ENCODE measurements at regions not wholly inside any gene's neighbourhood (a gene's known extent, or its start where the extent isn't known, plus 50 kb on each side); places are given as distances from the start of the nearest gene placed in this dataset.

DNA sequence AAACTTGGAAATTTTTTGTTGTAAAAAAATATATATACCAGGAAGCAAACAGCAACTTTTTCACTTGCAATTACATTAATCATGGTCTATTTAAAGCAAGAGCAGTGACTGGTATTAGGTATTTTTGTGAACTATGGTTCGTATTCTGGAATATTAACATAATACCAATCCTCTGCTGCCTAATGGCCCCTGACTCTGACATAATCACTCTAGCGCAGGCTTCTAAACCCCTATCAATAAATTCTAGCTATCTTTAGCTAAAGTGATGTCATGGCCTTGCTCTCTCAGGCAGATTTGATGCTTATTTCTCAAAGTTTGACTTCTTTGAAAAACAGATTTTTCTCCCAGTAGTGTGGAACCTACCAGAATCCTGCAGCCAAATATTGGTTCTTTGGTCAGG lies 808.3 kb downstream of the VGLL3 start:
- intact Hi-C loops (cut with DNase I; ENCODE audit: low total_unique reads) = no loop called here
- WGBS, 2 donors = 91% methylated on average over 2 of the region's 2 CpGs
- no peak for DNase-seq (ENCODE audit: low spot score in 2 of 2)
- no peak overlapping the region for H3K4me3 ChIP-seq (ENCODE audit: low read depth, poor library complexity, severe bottlenecking)
- TF ChIP-seq, protein P1, sequence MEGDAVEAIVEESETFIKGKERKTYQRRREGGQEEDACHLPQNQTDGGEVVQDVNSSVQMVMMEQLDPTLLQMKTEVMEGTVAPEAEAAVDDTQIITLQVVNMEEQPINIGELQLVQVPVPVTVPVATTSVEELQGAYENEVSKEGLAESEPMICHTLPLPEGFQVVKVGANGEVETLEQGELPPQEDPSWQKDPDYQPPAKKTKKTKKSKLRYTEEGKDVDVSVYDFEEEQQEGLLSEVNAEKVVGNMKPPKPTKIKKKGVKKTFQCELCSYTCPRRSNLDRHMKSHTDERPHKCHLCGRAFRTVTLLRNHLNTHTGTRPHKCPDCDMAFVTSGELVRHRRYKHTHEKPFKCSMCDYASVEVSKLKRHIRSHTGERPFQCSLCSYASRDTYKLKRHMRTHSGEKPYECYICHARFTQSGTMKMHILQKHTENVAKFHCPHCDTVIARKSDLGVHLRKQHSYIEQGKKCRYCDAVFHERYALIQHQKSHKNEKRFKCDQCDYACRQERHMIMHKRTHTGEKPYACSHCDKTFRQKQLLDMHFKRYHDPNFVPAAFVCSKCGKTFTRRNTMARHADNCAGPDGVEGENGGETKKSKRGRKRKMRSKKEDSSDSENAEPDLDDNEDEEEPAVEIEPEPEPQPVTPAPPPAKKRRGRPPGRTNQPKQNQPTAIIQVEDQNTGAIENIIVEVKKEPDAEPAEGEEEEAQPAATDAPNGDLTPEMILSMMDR (IDR thresholded peaks at IDR 0.05) = no peak
- no peak for TF ChIP-seq POLR2A (IDR thresholded peaks at IDR 0.05)

DNA sequence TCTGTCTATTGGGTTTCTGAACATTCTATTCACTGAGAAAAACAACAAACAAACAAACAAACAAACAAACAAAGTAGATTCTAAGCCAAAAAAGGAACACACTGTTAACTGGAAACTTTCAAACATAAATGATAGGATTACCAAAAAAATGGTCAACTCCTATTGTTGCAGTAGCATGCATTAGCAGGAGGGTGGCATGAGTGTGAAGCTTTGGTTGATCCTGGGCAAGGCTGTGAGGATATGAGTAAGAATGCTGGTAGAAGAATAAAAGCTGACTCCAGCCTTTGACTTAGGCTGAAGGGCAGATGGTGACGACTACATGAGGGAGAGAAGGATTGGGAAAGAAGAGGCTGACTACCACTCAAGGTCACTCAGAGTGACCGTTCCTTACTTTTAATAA lies 810.3 kb downstream of the VGLL3 start:
- TF ChIP-seq POLR2A (IDR thresholded peaks at IDR 0.05) = no peak
- TF ChIP-seq, protein P1 (IDR thresholded peaks at IDR 0.05) = no peak
- WGBS, 2 donors = 65 to 81% methylated on average over 2 of the region's 2 CpGs
- H3K4me3 ChIP-seq (ENCODE audit: low read depth, poor library complexity, severe bottlenecking) = no peak overlapping the region
- DNase-seq (ENCODE audit: low spot score in 2 of 2) = no peak
- intact Hi-C loops (cut with DNase I; ENCODE audit: low total_unique reads) = no loop called here

- intact Hi-C loops (cut with DNase I; ENCODE audit: low total_unique reads) = no loop called here
- no peak for DNase-seq (ENCODE audit: low spot score in 2 of 2)
- WGBS, 2 donors = 90 to 94% methylated on average over 6 of the region's 6 CpGs
- H3K4me3 ChIP-seq (ENCODE audit: low read depth, poor library complexity, severe bottlenecking) = no peak overlapping the region
- no peak for TF ChIP-seq POLR2A (IDR thresholded peaks at IDR 0.05)
- TF ChIP-seq, protein P1 (IDR thresholded peaks at IDR 0.05) = no peak
Observed at GRCh38 chr3:86178095-86178494, 812.9 kb downstream of the VGLL3 start.

DNA sequence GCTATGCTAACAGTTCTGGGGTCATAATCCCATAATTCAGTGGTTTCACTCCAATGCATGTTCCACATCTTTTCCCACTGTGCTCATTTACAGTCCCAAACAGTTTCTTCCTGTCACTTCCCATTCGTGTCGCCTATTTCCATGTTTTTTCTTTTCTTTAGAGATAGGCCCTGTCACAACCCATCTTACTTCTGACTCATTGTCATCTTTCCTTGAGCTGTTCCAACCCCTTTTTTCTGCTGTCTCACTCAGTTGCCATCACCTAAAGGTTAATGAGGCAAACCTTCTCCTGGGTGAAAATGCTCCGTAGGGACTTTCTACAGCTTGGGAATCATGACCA lies 814.5 kb downstream of the VGLL3 start:
- no peak for DNase-seq (ENCODE audit: low spot score in 2 of 2)
- intact Hi-C loops (cut with DNase I; ENCODE audit: low total_unique reads) = no loop called here
- TF ChIP-seq POLR2A (IDR thresholded peaks at IDR 0.05) = no peak
- TF ChIP-seq, protein P1 (IDR thresholded peaks at IDR 0.05) = no peak
- WGBS, 2 donors = 92 to 94% methylated on average over 3 of the region's 3 CpGs
- H3K4me3 ChIP-seq (ENCODE audit: low read depth, poor library complexity, severe bottlenecking) = no peak overlapping the region

DNA sequence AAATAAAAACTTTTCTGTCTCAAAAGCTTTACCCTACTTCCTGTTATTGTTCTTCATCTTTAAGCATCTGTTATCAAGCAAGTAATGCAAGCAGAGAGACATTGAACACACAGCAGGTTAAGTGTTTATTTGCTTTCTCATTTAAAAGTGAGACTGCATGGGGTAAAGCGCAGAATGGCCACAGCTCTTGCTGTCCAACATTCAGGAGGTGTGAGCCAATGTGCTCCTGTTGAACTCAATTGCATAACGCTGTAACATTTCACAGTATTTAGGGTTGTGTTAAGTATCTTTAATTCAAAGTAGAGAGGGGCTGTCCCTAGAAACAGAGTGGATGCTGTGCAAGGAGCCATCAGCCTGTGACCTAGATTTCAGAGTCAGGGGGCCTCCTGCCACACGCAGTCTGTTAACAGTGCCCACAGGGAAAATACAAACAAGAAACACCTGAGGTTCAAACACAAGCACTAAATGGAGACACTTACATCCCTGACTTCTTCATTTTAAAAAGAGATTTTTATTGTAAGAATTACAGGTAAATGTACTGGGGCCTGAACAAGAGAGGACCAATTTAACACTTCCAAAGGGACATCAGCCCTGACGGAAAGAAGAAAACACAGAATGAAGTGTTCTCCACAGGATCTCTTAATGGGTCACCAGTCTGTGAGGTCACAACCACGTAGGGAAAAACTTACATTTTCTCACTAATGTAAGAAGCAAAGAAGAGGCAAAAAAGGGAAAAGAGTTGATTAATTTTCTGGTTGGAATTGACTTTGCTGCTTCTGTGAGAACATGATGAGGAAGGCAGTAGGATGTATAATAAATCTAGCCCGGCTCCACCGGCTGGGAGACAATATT lies 815.1 kb downstream of the VGLL3 start:
- intact Hi-C loops (cut with DNase I; ENCODE audit: low total_unique reads) = no loop called here
- DNase-seq (ENCODE audit: low spot score in 2 of 2) = no peak
- TF ChIP-seq, protein P1 (IDR thresholded peaks at IDR 0.05) = no peak
- no peak for TF ChIP-seq POLR2A (IDR thresholded peaks at IDR 0.05)
- WGBS, 2 donors = 71% methylated on average over 7 of the region's 7 CpGs
- no peak overlapping the region for H3K4me3 ChIP-seq (ENCODE audit: low read depth, poor library complexity, severe bottlenecking)

- intact Hi-C loops (cut with DNase I; ENCODE audit: low total_unique reads) = no loop called here
- WGBS, 2 donors = 30 to 38% methylated on average over 3 of the region's 3 CpGs
- H3K4me3 ChIP-seq (ENCODE audit: low read depth, poor library complexity, severe bottlenecking) = no peak overlapping the region
- TF ChIP-seq POLR2A (IDR thresholded peaks at IDR 0.05) = no peak
- TF ChIP-seq, protein P1 (IDR thresholded peaks at IDR 0.05) = no peak
- DNase-seq (ENCODE audit: low spot score in 2 of 2) = no peak
Observed at GRCh38 chr3:86175051-86175536, 815.9 kb downstream of the VGLL3 start.

All from lower leg skin (tissue), 4 donors.